Lower leg skin (tissue), 3 donors: ENCODE measurements at regions not wholly inside any gene's neighbourhood (a gene's known extent, or its start where the extent isn't known, plus 50 kb on each side); places are given as distances from the start of the nearest gene placed in this dataset.

ENCODE experiments used
- CTCF ChIP-seq, 3 donors: fragments of 450-650 bp; IDR thresholded peaks; one replicate each; pipeline ENCODE4 v1.5.1; 2016; ENCODE audit warnings: antibody characterized with exemption in 3 of 3, mild to moderate bottlenecking in 3 of 3, moderate library complexity in 2 of 3
- POLR2A ChIP-seq, 2 donors: fragments of 450-650 bp; IDR thresholded peaks; one replicate each; pipeline ENCODE4 v1.6.1; 2016 to 2017; ENCODE audit warnings: antibody characterized with exemption in 2 of 2, mild to moderate bottlenecking in 1 of 2, moderate library complexity in 1 of 2

GRCh38 chr21:43268804-43269186 is 100.0 kb downstream of the CRYAA start:
- no peak for TF ChIP-seq CTCF (IDR thresholded peaks at IDR 0.05)
- no peak for TF ChIP-seq POLR2A (IDR thresholded peaks at IDR 0.05)
